Uterus (tissue), 3 donors: ENCODE measurements at regions not wholly inside any gene's neighbourhood (a gene's known extent, or its start where the extent isn't known, plus 50 kb on each side); places are given as distances from the start of the nearest gene placed in this dataset.

Experiments used
- DNase-seq, 2 donors: peaks; one replicate each; pipeline ENCODE4 v3.0.0-alpha.2; 2019 to 2020
- H3K27ac ChIP-seq, 2 donors: fragments of 200-600 bp; sonication (generic); 1 replicate in 1 of 2; 2 replicates in 1 of 2; pipeline ENCODE4 v1.5.1; 2016 to 2018
- H3K27me3 ChIP-seq, 2 donors: fragments of 200-600 bp; sonication (generic); one replicate each; pipeline ENCODE4 v1.5.1; 2018 to 2019; ENCODE audit warnings: control low read depth in 1 of 2
- H3K36me3 ChIP-seq, 2 donors: fragments of 200-600 bp; sonication (generic); one replicate each; pipeline ENCODE4 v1.5.1; 2019; ENCODE audit warnings: control low read depth in 1 of 2
- H3K4me1 ChIP-seq, 2 donors: fragments of 200-600 bp; sonication (generic); one replicate each; pipeline ENCODE4 v1.5.1; 2018 to 2019; ENCODE audit warnings: control low read depth in 1 of 2
- H3K4me3 ChIP-seq, 2 donors: fragments of 200-600 bp; sonication (generic); 1 replicate in 1 of 2; 2 replicates in 1 of 2; pipeline ENCODE4 v1.5.1; 2018 to 2019; ENCODE audit warnings: mild to moderate bottlenecking in 1 of 2
- H3K9me3 ChIP-seq, 2 donors: fragments of 200-600 bp; sonication (generic); one replicate each; pipeline ENCODE4 v1.5.1; 2019; ENCODE audit warnings: control low read depth in 1 of 2
- POLR2A ChIP-seq, 2 donors: fragments of 450-650 bp; IDR thresholded peaks; one replicate each; pipeline ENCODE4 v1.6.1; 2016; ENCODE audit warnings: antibody characterized with exemption in 2 of 2, mild to moderate bottlenecking in 1 of 2, moderate library complexity in 1 of 2
- intact Hi-C: fragments of 100-400 bp; cut with DNase I; formaldehyde crosslinking; loops from one replicate; pipeline ENCODE4 v1.15.1; 2023; ENCODE audit warnings: low total_unique reads
- TF ChIP-seq, protein P1 (sequence below), 4 experiments: fragments of 200-600 bp in 2 of 4; fragments of 450-650 bp in 2 of 4; sonication (generic) in 2 of 4; IDR thresholded peaks; one replicate each; pipeline ENCODE4 v1.5.1; 2016 to 2019; ENCODE audit warnings: antibody characterized with exemption in 4 of 4, mild to moderate bottlenecking in 2 of 4, moderate library complexity in 1 of 4
- donor health status: DM: yes; HTN: yes; CAD: no.

DNA sequence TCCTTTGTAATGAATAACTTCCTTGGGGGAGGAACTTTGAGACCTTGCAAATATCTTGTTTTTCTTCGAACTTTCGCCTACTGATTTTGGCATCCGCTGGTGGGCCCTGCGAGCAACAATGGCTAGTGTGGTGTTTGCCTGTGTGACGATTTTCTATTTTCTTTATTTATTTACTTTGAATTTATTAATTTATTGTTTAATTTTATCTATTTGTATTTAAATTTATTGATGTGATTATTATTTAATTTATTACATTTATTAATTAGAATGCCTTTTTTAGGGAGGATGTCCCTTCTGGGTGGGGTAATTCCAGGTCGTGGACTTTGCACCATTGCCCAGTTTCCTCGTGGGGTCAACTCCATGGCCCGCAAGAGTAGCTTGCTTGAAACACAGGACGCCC is 149.7 kb downstream of the ZNF664 start:
- TF ChIP-seq, protein P1, sequence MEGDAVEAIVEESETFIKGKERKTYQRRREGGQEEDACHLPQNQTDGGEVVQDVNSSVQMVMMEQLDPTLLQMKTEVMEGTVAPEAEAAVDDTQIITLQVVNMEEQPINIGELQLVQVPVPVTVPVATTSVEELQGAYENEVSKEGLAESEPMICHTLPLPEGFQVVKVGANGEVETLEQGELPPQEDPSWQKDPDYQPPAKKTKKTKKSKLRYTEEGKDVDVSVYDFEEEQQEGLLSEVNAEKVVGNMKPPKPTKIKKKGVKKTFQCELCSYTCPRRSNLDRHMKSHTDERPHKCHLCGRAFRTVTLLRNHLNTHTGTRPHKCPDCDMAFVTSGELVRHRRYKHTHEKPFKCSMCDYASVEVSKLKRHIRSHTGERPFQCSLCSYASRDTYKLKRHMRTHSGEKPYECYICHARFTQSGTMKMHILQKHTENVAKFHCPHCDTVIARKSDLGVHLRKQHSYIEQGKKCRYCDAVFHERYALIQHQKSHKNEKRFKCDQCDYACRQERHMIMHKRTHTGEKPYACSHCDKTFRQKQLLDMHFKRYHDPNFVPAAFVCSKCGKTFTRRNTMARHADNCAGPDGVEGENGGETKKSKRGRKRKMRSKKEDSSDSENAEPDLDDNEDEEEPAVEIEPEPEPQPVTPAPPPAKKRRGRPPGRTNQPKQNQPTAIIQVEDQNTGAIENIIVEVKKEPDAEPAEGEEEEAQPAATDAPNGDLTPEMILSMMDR (IDR thresholded peaks at IDR 0.05) = no peak
- TF ChIP-seq POLR2A (IDR thresholded peaks at IDR 0.05) = no peak
- H3K27me3 ChIP-seq = no peaks in the 10 kb centered on the region
- no peaks in the 10 kb centered on the region for H3K4me1 ChIP-seq
- H3K36me3 ChIP-seq = no peaks in the 10 kb centered on the region
- intact Hi-C loops = no loop called here
- no peak overlapping the region for H3K27ac ChIP-seq
- H3K4me3 ChIP-seq = no peak overlapping the region
- DNase-seq = no peak
- H3K9me3 ChIP-seq = no peaks in the 10 kb centered on the region

DNA sequence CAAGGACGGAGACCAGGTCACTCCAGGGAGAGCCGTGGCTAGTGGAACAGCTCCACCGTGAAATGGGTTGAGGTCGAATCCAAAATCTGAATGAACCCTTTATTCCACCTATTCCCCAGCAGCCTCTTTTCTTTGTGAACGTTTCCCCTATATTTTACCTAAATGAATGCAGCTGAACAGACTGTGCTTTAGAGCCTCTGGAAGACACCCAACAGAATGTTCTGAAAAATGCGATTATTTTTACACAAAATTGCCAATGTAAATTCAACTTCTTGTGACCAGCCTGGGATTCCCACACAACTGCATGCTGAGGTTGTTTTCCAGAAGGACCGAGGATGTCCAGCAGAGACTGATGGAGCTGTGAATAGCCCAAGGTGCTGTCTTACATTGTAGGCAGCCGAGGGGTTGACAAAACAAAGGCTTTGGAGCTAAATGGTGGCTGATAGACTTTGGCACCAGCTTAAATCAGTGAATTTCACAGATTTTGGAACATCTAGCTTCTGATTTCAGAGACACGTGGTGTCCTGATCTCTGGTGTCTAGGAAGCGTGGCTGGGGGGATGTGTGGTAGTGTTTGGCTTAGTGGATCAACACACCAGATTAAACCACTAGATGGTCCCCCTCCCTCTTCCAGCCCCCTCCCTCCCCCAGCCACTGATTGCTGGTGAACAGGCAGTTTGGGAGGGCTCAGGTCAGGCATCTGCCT is 150.4 kb downstream of the ZNF664 start:
- DNase-seq = no peak
- no peak overlapping the region for H3K27ac ChIP-seq
- H3K4me1 ChIP-seq = no peaks in the 10 kb centered on the region
- TF ChIP-seq, protein P1 (IDR thresholded peaks at IDR 0.05) = no peak
- no peak for TF ChIP-seq POLR2A (IDR thresholded peaks at IDR 0.05)
- no peaks in the 10 kb centered on the region for H3K36me3 ChIP-seq
- intact Hi-C loops = no loop called here
- no peaks in the 10 kb centered on the region for H3K9me3 ChIP-seq
- no peak overlapping the region for H3K4me3 ChIP-seq
- no peaks in the 10 kb centered on the region for H3K27me3 ChIP-seq

DNA sequence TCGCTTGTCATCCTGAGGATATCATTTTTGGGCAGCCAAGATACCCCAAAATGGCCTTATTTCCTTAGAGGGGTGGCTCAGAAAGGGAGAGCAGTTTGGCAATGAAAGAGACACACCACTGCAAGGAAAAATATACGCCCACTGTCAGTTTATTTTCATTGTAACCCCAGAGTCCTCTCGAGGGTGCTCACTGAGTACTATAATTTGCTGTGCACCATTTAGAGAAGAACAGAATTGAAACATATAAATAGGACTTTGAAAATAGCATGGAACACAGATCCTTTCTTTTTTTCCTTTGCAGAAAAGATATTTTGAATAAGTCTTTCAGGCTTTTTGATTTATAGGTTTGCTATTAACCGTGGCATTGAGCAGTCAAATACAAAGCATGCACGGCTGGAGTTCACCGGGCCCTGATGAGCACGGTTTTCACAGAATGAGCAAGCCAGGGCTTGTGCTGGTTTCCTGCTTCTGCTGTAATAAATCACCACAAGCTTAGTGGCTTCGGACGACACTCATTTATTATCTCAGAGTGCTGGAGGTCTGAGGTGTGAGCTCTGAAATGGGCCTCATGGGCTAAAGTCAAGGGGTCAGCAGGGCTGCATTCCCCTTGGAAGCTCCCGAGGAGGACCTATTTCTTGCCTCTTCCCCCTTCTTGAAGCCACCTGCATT is 152.3 kb downstream of the ZNF664 start:
- no peaks in the 10 kb centered on the region for H3K27me3 ChIP-seq
- DNase-seq = no peak
- no peaks in the 10 kb centered on the region for H3K4me1 ChIP-seq
- intact Hi-C loops = no loop called here
- no peak for TF ChIP-seq POLR2A (IDR thresholded peaks at IDR 0.05)
- TF ChIP-seq, protein P1 (IDR thresholded peaks at IDR 0.05) = no peak
- H3K4me3 ChIP-seq = no peak overlapping the region
- H3K36me3 ChIP-seq = no peaks in the 10 kb centered on the region
- no peaks in the 10 kb centered on the region for H3K9me3 ChIP-seq
- H3K27ac ChIP-seq = no peak overlapping the region

DNA sequence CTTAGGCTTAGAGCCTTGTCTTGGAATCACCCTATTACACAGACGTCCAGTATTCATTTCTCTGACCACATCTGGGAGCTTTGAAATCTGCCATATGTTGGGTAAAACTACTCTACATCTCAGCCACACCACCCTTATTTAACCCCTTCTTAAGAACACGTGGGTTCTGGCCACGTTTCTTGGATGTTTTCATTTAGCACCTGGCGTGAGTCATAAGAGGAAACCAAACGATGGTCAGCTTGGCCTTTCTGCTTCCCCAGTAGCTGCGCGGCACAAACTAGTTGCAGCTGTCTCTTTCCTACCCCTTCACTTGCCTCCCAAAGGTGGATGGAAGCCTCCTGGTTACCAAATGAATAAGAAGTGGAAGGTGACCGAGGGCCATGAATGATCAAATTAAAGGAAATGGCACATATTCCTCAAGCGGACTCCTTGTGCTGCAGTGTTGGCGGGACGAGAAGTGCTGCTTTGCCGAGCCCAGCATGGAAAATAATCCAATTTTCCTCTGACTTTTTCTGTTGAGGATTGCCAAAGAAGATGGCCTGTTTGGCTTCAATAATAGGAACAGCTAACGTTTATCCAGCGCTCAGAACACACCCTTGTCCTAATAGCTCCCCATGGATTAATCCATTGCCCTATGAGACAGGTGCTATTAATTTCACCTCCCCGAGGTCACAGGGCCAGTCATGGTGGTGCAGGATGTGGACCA is 154.1 kb downstream of the ZNF664 start:
- Histone ChIP-seq H3K4me1 (no peaks in the 10 kb centered on the region), H3K4me3 (no peak overlapping the region), H3K27ac (no peak overlapping the region), H3K27me3 (no peaks in the 10 kb centered on the region), H3K36me3 (no peaks in the 10 kb centered on the region), H3K9me3 (no peaks in the 10 kb centered on the region)
- intact Hi-C loops = no loop called here
- TF ChIP-seq POLR2A (IDR thresholded peaks at IDR 0.05) = no peak
- TF ChIP-seq, protein P1 (IDR thresholded peaks at IDR 0.05) = no peak
- DNase-seq = no peak

DNA sequence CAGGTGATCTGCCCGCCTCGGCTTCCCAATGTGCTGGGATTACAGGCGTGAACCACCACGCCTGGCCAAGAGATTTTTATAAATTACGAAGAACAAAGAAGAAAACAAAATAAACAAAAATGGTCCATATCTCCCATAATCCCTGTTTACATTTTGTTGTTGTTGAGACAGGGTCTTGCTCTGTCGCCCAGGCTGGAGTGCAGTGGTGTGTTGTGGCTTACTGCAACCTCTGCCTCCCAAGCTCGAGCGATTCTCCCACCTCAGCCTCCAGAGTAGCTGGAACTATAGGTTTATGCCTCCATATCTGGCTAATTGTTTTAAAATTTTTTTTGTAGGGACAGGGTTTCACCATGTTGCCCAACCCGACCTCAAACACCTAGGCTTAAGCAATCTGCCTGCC is 156.1 kb downstream of the ZNF664 start:
- Histone ChIP-seq H3K4me1 (no peaks in the 10 kb centered on the region), H3K27ac (no peak overlapping the region), H3K4me3 (no peak overlapping the region), H3K36me3 (no peaks in the 10 kb centered on the region), H3K27me3 (no peaks in the 10 kb centered on the region), H3K9me3 (no peaks in the 10 kb centered on the region)
- DNase-seq = no peak
- intact Hi-C loops = no loop called here
- TF ChIP-seq, protein P1 (IDR thresholded peaks at IDR 0.05) = no peak
- TF ChIP-seq POLR2A (IDR thresholded peaks at IDR 0.05) = no peak
